GM12872 (cell line): ENCODE measurements at regions not wholly inside any gene's neighbourhood (a gene's known extent, or its start where the extent isn't known, plus 50 kb on each side); places are given as distances from the start of the nearest gene placed in this dataset.

Source experiments
- CTCF ChIP-seq: IDR thresholded peaks from 3 replicates; pipeline ENCODE4 v1.5.1; 2011; ENCODE audit warnings: low read depth, mild to moderate bottlenecking, low read length, moderate library complexity; ENCODE audit not compliant: insufficient read depth

- TF ChIP-seq CTCF, result no peak
Observed at GRCh38 chr9:90256345-90256744, 386.3 kb downstream of the DIRAS2 start.

- no peak for TF ChIP-seq CTCF
Observed at GRCh38 chr9:90259311-90260246, 383.0 kb downstream of the DIRAS2 start.

- TF ChIP-seq CTCF, result no peak
Observed at GRCh38 chr9:90261698-90262097, 380.9 kb downstream of the DIRAS2 start.

- TF ChIP-seq CTCF, result no peak
Observed at GRCh38 chr9:90268613-90269012, 374.0 kb downstream of the DIRAS2 start.

- no peak for TF ChIP-seq CTCF
Observed at GRCh38 chr9:90271707-90272106, 370.9 kb downstream of the DIRAS2 start.

- 0 out of 3 replicates have a peak, but pooled peaks have one; percentile 7 for TF ChIP-seq CTCF
Observed at GRCh38 chr9:90274725-90275124, 367.9 kb downstream of the DIRAS2 start.

GRCh38 chr9:90285946-90286345 is 356.7 kb downstream of the DIRAS2 start:
- no peak for TF ChIP-seq CTCF
